Astrocyte (in vitro differentiated cells and primary cell): ENCODE measurements at regions not wholly inside any gene's neighbourhood (a gene's known extent, or its start where the extent isn't known, plus 50 kb on each side); places are given as distances from the start of the nearest gene placed in this dataset.

Experiments
- DNase-seq: peaks from one replicate; pipeline ENCODE4 v3.0.0-alpha.2; 2010; ENCODE audit warnings: low read depth
- FAIRE-seq: peaks from 2 replicates; lab custom pipeline; 2011; peaks lifted over from hg19 to GRCh38; lab: Jason Lieb, UNC
- H2AFZ ChIP-seq: 2 replicates; pipeline ENCODE4 v1.6.0; 2012; ENCODE audit warnings: low read depth, low read length, inconsistent platforms
- H3K27ac ChIP-seq: 2 replicates; pipeline ENCODE4 v1.5.1; 2011; ENCODE audit warnings: low read depth, low read length, inconsistent platforms
- H3K27me3 ChIP-seq: 2 replicates; pipeline ENCODE4 v1.6.0; 2011; ENCODE audit warnings: low read length, inconsistent platforms; ENCODE audit not compliant: insufficient read depth
- H3K36me3 ChIP-seq: 2 replicates; pipeline ENCODE4 v1.5.1; 2011; ENCODE audit warnings: low read length, inconsistent platforms; ENCODE audit not compliant: insufficient read depth
- H3K4me1 ChIP-seq: 2 replicates; pipeline ENCODE4 v1.5.1; 2011; ENCODE audit warnings: low read length, inconsistent platforms; ENCODE audit not compliant: insufficient read depth
- H3K4me2 ChIP-seq: 2 replicates; pipeline ENCODE4 v1.6.0; 2012; ENCODE audit warnings: low read length, inconsistent platforms
- H3K4me3 ChIP-seq: 2 replicates; pipeline ENCODE4 v1.5.1; 2011; ENCODE audit warnings: low read depth, mild to moderate bottlenecking, low read length, inconsistent platforms; ENCODE audit not compliant: insufficient read depth
- H3K79me2 ChIP-seq: 2 replicates; pipeline ENCODE4 v1.6.0; 2012; ENCODE audit warnings: mild to moderate bottlenecking, low read length, inconsistent platforms; ENCODE audit not compliant: insufficient read depth
- H3K9ac ChIP-seq: 2 replicates; pipeline ENCODE4 v1.6.0; 2012; ENCODE audit warnings: mild to moderate bottlenecking, low read length, inconsistent platforms
- H3K9me3 ChIP-seq: 2 replicates; pipeline ENCODE4 v1.5.1; 2012; ENCODE audit warnings: low read depth, mild to moderate bottlenecking, low read length, inconsistent platforms; ENCODE audit not compliant: insufficient read depth
- H4K20me1 ChIP-seq: 2 replicates; pipeline ENCODE4 v1.6.0; 2012; ENCODE audit warnings: low read length, inconsistent platforms; ENCODE audit not compliant: insufficient read depth
- H3K27ac Mint-ChIP-seq: one replicate; pipeline ENCODE4 v1.8.0; 2021; ENCODE audit warnings: mild to moderate bottlenecking, mixed read lengths; ENCODE audit not compliant: unreplicated experiment
- H3K27me3 Mint-ChIP-seq: one replicate; pipeline ENCODE4 v1.8.0; 2021; ENCODE audit warnings: low read depth, mixed read lengths; ENCODE audit not compliant: unreplicated experiment
- H3K36me3 Mint-ChIP-seq: one replicate; pipeline ENCODE4 v1.8.0; 2021; ENCODE audit warnings: low read depth, mixed read lengths; ENCODE audit not compliant: unreplicated experiment
- H3K4me1 Mint-ChIP-seq: one replicate; pipeline ENCODE4 v1.8.0; 2021; ENCODE audit warnings: low read depth, mixed read lengths; ENCODE audit not compliant: unreplicated experiment
- H3K4me3 Mint-ChIP-seq: one replicate; pipeline ENCODE4 v1.8.0; 2021; ENCODE audit warnings: mild to moderate bottlenecking, moderate library complexity, mixed read lengths; ENCODE audit not compliant: unreplicated experiment
- H3K9me3 Mint-ChIP-seq: one replicate; pipeline ENCODE4 v1.8.0; 2021; ENCODE audit warnings: mild to moderate bottlenecking, mixed read lengths; ENCODE audit not compliant: unreplicated experiment
- EZH2 ChIP-seq: IDR thresholded peaks from 2 replicates; pipeline ENCODE4 v1.6.1; 2012; ENCODE audit warnings: mild to moderate bottlenecking, low read length, inconsistent platforms; ENCODE audit not compliant: insufficient read depth
- TF ChIP-seq, protein P1 (sequence below): IDR thresholded peaks from 2 replicates; pipeline ENCODE4 v1.5.1; 2011; ENCODE audit warnings: low read depth, mild to moderate bottlenecking, inconsistent platforms, low read length, moderate library complexity; ENCODE audit not compliant: insufficient read depth

DNA sequence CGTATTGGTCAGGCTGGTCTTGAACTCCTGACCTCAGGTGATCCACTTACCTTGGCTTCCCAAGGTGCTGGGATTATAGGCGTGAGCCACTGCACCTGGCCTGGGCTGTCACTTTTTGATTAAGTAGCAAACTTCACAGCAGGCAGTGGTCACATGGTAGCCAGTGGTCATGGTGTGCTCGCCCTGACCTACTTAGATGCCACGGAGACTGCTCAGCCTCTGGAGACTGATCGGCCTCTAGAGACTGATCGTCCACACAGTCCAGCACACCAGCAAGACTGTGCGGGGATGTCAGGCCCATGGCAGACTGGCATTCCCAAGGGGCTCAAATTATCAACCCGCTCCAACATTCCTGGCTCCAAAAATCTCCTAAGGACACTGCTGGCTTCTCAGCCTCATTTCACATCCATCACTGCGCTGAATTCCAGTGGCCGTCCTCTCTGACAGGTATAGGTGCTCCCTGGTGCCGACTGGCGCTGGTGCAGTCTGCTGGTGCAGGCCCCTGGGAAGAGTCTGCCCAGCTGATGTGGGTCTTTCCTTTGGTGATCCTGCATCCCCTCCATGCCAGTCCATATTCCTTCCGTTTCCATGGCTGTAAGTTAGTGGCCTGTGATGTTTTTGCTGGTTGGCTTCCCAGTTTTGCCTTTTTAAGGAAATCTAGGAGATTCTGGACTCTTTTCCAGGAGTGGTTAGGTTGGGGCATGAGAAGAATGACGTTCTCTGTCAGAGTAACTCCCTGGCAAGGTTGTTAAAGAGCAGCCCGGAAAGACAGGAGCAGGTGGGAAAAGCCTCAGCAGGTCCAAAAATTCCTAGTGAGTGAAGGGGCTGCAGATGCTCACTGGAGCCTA, 374.5 kb upstream of the HS6ST1 start:
- H3K4me1 ChIP-seq: no peaks in the 10 kb centered on the region
- no peaks in the 10 kb centered on the region for H3K9me3 ChIP-seq
- FAIRE-seq (no peak), DNase-seq (no peak)
- TF ChIP-seq, protein P1, sequence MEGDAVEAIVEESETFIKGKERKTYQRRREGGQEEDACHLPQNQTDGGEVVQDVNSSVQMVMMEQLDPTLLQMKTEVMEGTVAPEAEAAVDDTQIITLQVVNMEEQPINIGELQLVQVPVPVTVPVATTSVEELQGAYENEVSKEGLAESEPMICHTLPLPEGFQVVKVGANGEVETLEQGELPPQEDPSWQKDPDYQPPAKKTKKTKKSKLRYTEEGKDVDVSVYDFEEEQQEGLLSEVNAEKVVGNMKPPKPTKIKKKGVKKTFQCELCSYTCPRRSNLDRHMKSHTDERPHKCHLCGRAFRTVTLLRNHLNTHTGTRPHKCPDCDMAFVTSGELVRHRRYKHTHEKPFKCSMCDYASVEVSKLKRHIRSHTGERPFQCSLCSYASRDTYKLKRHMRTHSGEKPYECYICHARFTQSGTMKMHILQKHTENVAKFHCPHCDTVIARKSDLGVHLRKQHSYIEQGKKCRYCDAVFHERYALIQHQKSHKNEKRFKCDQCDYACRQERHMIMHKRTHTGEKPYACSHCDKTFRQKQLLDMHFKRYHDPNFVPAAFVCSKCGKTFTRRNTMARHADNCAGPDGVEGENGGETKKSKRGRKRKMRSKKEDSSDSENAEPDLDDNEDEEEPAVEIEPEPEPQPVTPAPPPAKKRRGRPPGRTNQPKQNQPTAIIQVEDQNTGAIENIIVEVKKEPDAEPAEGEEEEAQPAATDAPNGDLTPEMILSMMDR: no peak
- TF ChIP-seq EZH2: no peak
- H4K20me1 ChIP-seq: no peaks in the 10 kb centered on the region
- H3K4me3 ChIP-seq: no peak overlapping the region
- H2AFZ ChIP-seq: no peak overlapping the region
- H3K79me2 ChIP-seq: no peaks in the 10 kb centered on the region
- no peaks in the 10 kb centered on the region for H3K36me3 ChIP-seq
- Mint-ChIP-seq H3K9me3 (no peaks in the 10 kb centered on the region), H3K36me3 (no peaks in the 10 kb centered on the region), H3K27me3 (peaks cover 44% of the 10 kb centered on the region), H3K4me3 (no peak overlapping the region), H3K4me1 (peaks cover 3% of the 10 kb centered on the region), H3K27ac (peak overlapping the region; percentile 62)
- H3K4me2 ChIP-seq: no peak overlapping the region
- no peak overlapping the region for H3K27ac ChIP-seq
- H3K9ac ChIP-seq: no peak overlapping the region
- H3K27me3 ChIP-seq: peaks cover 3% of the 10 kb centered on the region

DNA sequence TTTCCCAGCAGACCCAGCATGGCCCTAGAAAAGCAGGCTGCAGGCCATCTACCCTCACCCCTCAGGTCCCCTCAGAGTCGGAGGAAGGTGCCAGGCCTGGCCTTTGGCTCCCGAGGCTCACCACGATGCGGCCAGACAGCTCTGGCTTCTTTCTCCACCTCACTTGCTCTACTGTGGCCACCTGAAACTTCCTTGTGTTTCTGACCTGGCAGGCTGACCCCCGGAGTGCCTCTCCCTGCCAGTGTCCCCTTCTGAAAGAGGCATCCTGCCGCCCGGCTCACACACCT, 375.0 kb upstream of the HS6ST1 start:
- no peak overlapping the region for H3K4me3 ChIP-seq
- DNase-seq (no peak), FAIRE-seq (no peak)
- TF ChIP-seq EZH2: no peak
- TF ChIP-seq, protein P1: no peak
- no peaks in the 10 kb centered on the region for H3K9me3 ChIP-seq
- H3K4me2 ChIP-seq: no peak overlapping the region
- peaks cover 5% of the 10 kb centered on the region for H3K4me1 Mint-ChIP-seq
- H3K27me3 ChIP-seq: peaks cover 3% of the 10 kb centered on the region
- H3K9me3 Mint-ChIP-seq: no peaks in the 10 kb centered on the region
- H3K4me1 ChIP-seq: no peaks in the 10 kb centered on the region
- no peak overlapping the region for H3K27ac Mint-ChIP-seq
- H3K9ac ChIP-seq: no peak overlapping the region
- no peaks in the 10 kb centered on the region for H3K79me2 ChIP-seq
- no peak overlapping the region for H2AFZ ChIP-seq
- H3K36me3 ChIP-seq: no peaks in the 10 kb centered on the region
- H3K4me3 Mint-ChIP-seq: no peak overlapping the region
- no peaks in the 10 kb centered on the region for H4K20me1 ChIP-seq
- H3K36me3 Mint-ChIP-seq: no peaks in the 10 kb centered on the region
- peaks cover 44% of the 10 kb centered on the region for H3K27me3 Mint-ChIP-seq
- H3K27ac ChIP-seq: no peak overlapping the region

DNA sequence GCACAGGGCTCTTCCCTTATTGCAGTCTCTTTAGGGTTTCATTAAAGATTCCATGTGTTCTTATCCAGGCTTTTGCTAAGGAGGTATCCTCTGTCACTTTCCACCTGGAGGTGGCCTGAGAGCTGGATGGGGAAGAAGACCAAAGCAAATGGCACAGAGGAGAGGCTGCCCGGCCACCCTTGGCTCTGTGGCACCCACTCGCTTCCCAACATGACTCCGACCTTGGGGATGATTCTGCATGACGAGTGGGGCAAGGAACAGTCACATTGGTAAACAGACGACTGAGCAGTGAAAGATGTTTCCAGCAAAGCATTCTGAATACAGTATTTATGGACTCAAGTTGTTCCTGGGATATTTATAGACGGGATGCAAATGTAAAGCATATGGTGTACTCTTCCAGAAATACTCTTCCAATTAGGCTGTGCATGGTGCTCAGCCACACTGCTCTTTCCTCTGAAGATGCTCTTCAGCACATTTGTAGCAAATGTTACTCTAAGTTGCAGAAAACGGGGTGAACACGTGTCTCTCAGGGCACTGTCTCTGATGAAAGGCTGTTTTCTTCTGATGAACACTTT, 377.1 kb upstream of the HS6ST1 start:
- H3K4me3 Mint-ChIP-seq: no peak overlapping the region
- H4K20me1 ChIP-seq: no peaks in the 10 kb centered on the region

More for the DNA sequence above, 377.1 kb upstream of the HS6ST1 start:
- Histone ChIP-seq H3K27me3 (peaks cover 3% of the 10 kb centered on the region), H3K36me3 (no peaks in the 10 kb centered on the region), H3K4me2 (no peak overlapping the region), H3K27ac (no peak overlapping the region), H3K9ac (no peak overlapping the region), H3K4me3 (no peak overlapping the region), H3K9me3 (no peaks in the 10 kb centered on the region), H2AFZ (no peak overlapping the region), H3K79me2 (no peaks in the 10 kb centered on the region), H3K4me1 (no peaks in the 10 kb centered on the region)
- Mint-ChIP-seq H3K36me3 (no peaks in the 10 kb centered on the region), H3K9me3 (no peaks in the 10 kb centered on the region), H3K27ac (no peak overlapping the region), H3K4me1 (peaks cover 7% of the 10 kb centered on the region), H3K27me3 (peaks cover 32% of the 10 kb centered on the region)
- DNase-seq: no peak
- FAIRE-seq: no peak
- TF ChIP-seq, protein P1: no peak
- no peak for TF ChIP-seq EZH2
